ENCODE measurements at regions not wholly inside any gene's neighbourhood (a gene's known extent, or its start where the extent isn't known, plus 50 kb on each side); places are given as distances from the start of the nearest gene placed in this dataset.

- Histone ChIP-seq H3K36me3 (ENCODE audit: low read depth) (no peaks in the 10 kb centered on the region), H3K27me3 (replicated peaks; ENCODE audit: insufficient read depth) (no peaks in the 10 kb centered on the region), H3K4me1 (ENCODE audit: insufficient read depth) (no peaks in the 10 kb centered on the region), H3K9me2 (ENCODE audit: insufficient read depth) (no peaks in the 10 kb centered on the region), H3K4me3 (no peak overlapping the region), H3K9me3 (ENCODE audit: low read depth) (peaks cover 3% of the 10 kb centered on the region), H3F3A (ENCODE audit: insufficient read depth) (no peaks in the 10 kb centered on the region), H3K79me2 (ENCODE audit: insufficient read depth) (no peaks in the 10 kb centered on the region), H4K20me1 (ENCODE audit: insufficient read depth) (no peaks in the 10 kb centered on the region), H2AFZ (no peak overlapping the region), H3K27ac (no peak overlapping the region), H3K9ac (no peak overlapping the region), H3K4me2 (ENCODE audit: unreplicated experiment) (no peak overlapping the region)
- 58 to 59% methylated on average over 2 of the region's 2 CpGs for WGBS, 2 experiments (ENCODE audit: low coverage in 1 of 2, low lambda C conversion rate in 2 of 2, missing lambda C conversion rate in 2 of 2)
- DNase-seq = no peak
- in situ Hi-C loops (cut with MboI) = no loop called here
- TF ChIP-seq EZH2phosphoT487 (IDR thresholded peaks at IDR 0.05; ENCODE audit: insufficient read depth, low read depth) (no peak), EZH2 (IDR thresholded peaks at IDR 0.05; ENCODE audit: insufficient read depth, poor library complexity, severe bottlenecking) (no peak)
Observed at GRCh38 chr3:152037297-152037696, 163.9 kb downstream of the SUCNR1 start.

- Histone ChIP-seq H3K9me3 (ENCODE audit: low read depth) (peaks cover 3% of the 10 kb centered on the region), H3K4me3 (no peak overlapping the region), H3K4me2 (ENCODE audit: unreplicated experiment) (no peak overlapping the region), H3K4me1 (ENCODE audit: insufficient read depth) (no peaks in the 10 kb centered on the region), H3K27ac (no peak overlapping the region), H3K79me2 (ENCODE audit: insufficient read depth) (no peaks in the 10 kb centered on the region), H3K9ac (no peak overlapping the region), H2AFZ (no peak overlapping the region), H4K20me1 (ENCODE audit: insufficient read depth) (no peaks in the 10 kb centered on the region), H3K27me3 (replicated peaks; ENCODE audit: insufficient read depth) (no peaks in the 10 kb centered on the region), H3F3A (ENCODE audit: insufficient read depth) (no peaks in the 10 kb centered on the region), H3K9me2 (ENCODE audit: insufficient read depth) (no peaks in the 10 kb centered on the region), H3K36me3 (ENCODE audit: low read depth) (no peaks in the 10 kb centered on the region)
- in situ Hi-C loops (cut with MboI) = no loop called here
- TF ChIP-seq EZH2phosphoT487 (IDR thresholded peaks at IDR 0.05; ENCODE audit: insufficient read depth, low read depth) (no peak), EZH2 (IDR thresholded peaks at IDR 0.05; ENCODE audit: insufficient read depth, poor library complexity, severe bottlenecking) (no peak)
- DNase-seq = no peak
Observed at GRCh38 chr3:152037953-152038352, 164.5 kb downstream of the SUCNR1 start.

GRCh38 chr3:152038490-152038889 is 165.0 kb downstream of the SUCNR1 start:
- Histone ChIP-seq H3K36me3 (ENCODE audit: low read depth) (no peaks in the 10 kb centered on the region), H3K27me3 (replicated peaks; ENCODE audit: insufficient read depth) (no peaks in the 10 kb centered on the region), H3K4me2 (ENCODE audit: unreplicated experiment) (no peak overlapping the region), H3K4me3 (no peak overlapping the region), H3K4me1 (ENCODE audit: insufficient read depth) (no peaks in the 10 kb centered on the region), H3K27ac (no peak overlapping the region), H3K79me2 (ENCODE audit: insufficient read depth) (no peaks in the 10 kb centered on the region), H3K9ac (no peak overlapping the region), H2AFZ (no peak overlapping the region), H3F3A (ENCODE audit: insufficient read depth) (no peaks in the 10 kb centered on the region), H3K9me3 (ENCODE audit: low read depth) (peaks cover 3% of the 10 kb centered on the region), H4K20me1 (ENCODE audit: insufficient read depth) (no peaks in the 10 kb centered on the region), H3K9me2 (ENCODE audit: insufficient read depth) (no peaks in the 10 kb centered on the region)
- in situ Hi-C loops (cut with MboI) = no loop called here
- TF ChIP-seq EZH2phosphoT487 (IDR thresholded peaks at IDR 0.05; ENCODE audit: insufficient read depth, low read depth) (no peak), EZH2 (IDR thresholded peaks at IDR 0.05; ENCODE audit: insufficient read depth, poor library complexity, severe bottlenecking) (no peak)
- DNase-seq = no peak
- 96 to 98% methylated on average over 1 of the region's 1 CpG for WGBS, 2 experiments (ENCODE audit: low coverage in 1 of 2, low lambda C conversion rate in 2 of 2, missing lambda C conversion rate in 2 of 2)

DNA sequence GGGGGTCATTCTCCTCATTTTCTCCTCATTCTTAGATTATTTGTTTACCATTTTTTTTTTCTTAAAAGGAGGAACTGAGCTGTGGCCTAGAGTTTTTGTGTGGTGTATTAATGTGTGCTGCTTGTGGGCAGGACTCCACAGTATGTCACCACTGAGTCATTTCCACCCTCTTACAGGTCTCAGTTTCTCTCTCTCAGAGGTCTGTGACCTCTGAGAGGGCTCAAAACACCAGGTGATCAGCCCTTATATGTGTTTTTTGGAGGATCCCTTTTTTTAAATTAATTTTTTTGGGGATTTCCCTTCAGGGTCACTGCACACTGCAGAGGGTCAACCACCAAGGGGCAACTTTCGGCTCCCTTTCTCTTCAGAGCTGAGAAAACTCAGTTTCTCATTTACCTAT is 166.4 kb downstream of the SUCNR1 start:
- no peak for DNase-seq
- Histone ChIP-seq H3K9me2 (ENCODE audit: insufficient read depth) (no peaks in the 10 kb centered on the region), H3K36me3 (ENCODE audit: low read depth) (no peaks in the 10 kb centered on the region), H3K27ac (no peak overlapping the region), H3K4me2 (ENCODE audit: unreplicated experiment) (no peak overlapping the region), H3K4me3 (no peak overlapping the region), H4K20me1 (ENCODE audit: insufficient read depth) (no peaks in the 10 kb centered on the region), H3K4me1 (ENCODE audit: insufficient read depth) (no peaks in the 10 kb centered on the region), H3K9me3 (ENCODE audit: low read depth) (peaks cover 3% of the 10 kb centered on the region), H3K9ac (no peak overlapping the region), H3K27me3 (replicated peaks; ENCODE audit: insufficient read depth) (no peaks in the 10 kb centered on the region), H3F3A (ENCODE audit: insufficient read depth) (no peaks in the 10 kb centered on the region), H3K79me2 (ENCODE audit: insufficient read depth) (no peaks in the 10 kb centered on the region), H2AFZ (no peak overlapping the region)
- TF ChIP-seq EZH2 (IDR thresholded peaks at IDR 0.05; ENCODE audit: insufficient read depth, poor library complexity, severe bottlenecking) = no peak
- in situ Hi-C loops (cut with MboI) = no loop called here
- WGBS, 2 experiments (ENCODE audit: low coverage in 1 of 2, low lambda C conversion rate in 2 of 2, missing lambda C conversion rate in 2 of 2) = 87 to 95% methylated on average over 1 of the region's 1 CpG

DNA sequence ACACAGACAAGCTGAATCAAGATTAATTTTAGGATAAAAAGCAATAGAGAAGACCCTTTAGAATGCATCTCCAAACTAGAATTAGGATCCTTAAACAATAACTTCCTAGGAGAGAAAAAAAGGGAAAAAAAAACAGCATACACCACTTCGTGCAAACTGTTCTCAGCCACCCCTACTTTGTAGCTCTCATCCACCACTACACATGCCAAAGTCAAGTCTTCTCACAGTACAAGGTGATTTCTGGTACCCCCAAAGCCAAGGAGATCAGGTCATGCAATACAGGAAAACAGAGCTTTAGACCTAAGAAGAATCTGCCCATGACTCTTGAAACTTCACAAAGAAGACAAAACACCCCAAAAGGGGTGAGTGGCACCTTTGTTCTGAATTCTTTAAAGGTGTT is 166.9 kb downstream of the SUCNR1 start:
- H3K4me3 ChIP-seq = no peak overlapping the region
- H3K4me1 ChIP-seq (ENCODE audit: insufficient read depth) = no peaks in the 10 kb centered on the region
- TF ChIP-seq EZH2 (IDR thresholded peaks at IDR 0.05; ENCODE audit: insufficient read depth, poor library complexity, severe bottlenecking) = no peak
- no peak for TF ChIP-seq EZH2phosphoT487 (IDR thresholded peaks at IDR 0.05; ENCODE audit: insufficient read depth, low read depth)
- no peaks in the 10 kb centered on the region for H3K9me2 ChIP-seq (ENCODE audit: insufficient read depth)
- no peaks in the 10 kb centered on the region for H3K36me3 ChIP-seq (ENCODE audit: low read depth)
- no peaks in the 10 kb centered on the region for H3F3A ChIP-seq (ENCODE audit: insufficient read depth)
- H3K79me2 ChIP-seq (ENCODE audit: insufficient read depth) = no peaks in the 10 kb centered on the region
- no peaks in the 10 kb centered on the region for H3K27me3 ChIP-seq (replicated peaks; ENCODE audit: insufficient read depth)
- 30 to 31% methylated on average over 1 of the region's 1 CpG for WGBS, 2 experiments (ENCODE audit: low coverage in 1 of 2, low lambda C conversion rate in 2 of 2, missing lambda C conversion rate in 2 of 2)
- H3K27ac ChIP-seq = no peak overlapping the region
- H2AFZ ChIP-seq = no peak overlapping the region
- H3K9ac ChIP-seq = no peak overlapping the region
- no peak for DNase-seq
- H3K4me2 ChIP-seq (ENCODE audit: unreplicated experiment) = no peak overlapping the region
- peaks cover 3% of the 10 kb centered on the region for H3K9me3 ChIP-seq (ENCODE audit: low read depth)
- H4K20me1 ChIP-seq (ENCODE audit: insufficient read depth) = no peaks in the 10 kb centered on the region
- in situ Hi-C loops (cut with MboI) = no loop called here

Data from GM23248 (cell line).